GM23338 (cell line): ENCODE measurements at regions not wholly inside any gene's neighbourhood (a gene's known extent, or its start where the extent isn't known, plus 50 kb on each side); places are given as distances from the start of the nearest gene placed in this dataset.
A peak's percentile ranks its signal among the peaks of the same experiment; 100 is the strongest.

Experiments
- ATAC-seq: fragments of 200-7000 bp; cut with Tn5 transposase; 3 replicates; pipeline ENCODE4 v1.9.1; 2020
- DNase-seq: peaks from one replicate; pipeline ENCODE4 v3.0.0-alpha.2; 2015; ENCODE audit warnings: low spot score
- H2AFZ ChIP-seq: fragments of 200-600 bp; sonication (generic); 2 replicates; pipeline ENCODE4 v1.8.0; 2016; ENCODE audit warnings: antibody characterized with exemption, mild to moderate bottlenecking, moderate library complexity
- H3F3A ChIP-seq: fragments of 200-600 bp; sonication (generic); replicated peaks from 2 replicates; pipeline ENCODE4 v1.8.0; 2017; ENCODE audit warnings: antibody characterized with exemption, mixed run types, low read depth
- H3K27ac ChIP-seq: fragments of 200-600 bp; sonication (generic); 2 replicates; pipeline ENCODE4 v1.6.1; 2016; ENCODE audit warnings: low read depth
- H3K27me3 ChIP-seq: fragments of 200-600 bp; sonication (generic); 2 replicates; pipeline ENCODE4 v1.8.0; 2016; ENCODE audit warnings: mild to moderate bottlenecking, mixed run types, moderate library complexity; ENCODE audit not compliant: insufficient read depth
- H3K36me3 ChIP-seq: fragments of 200-600 bp; sonication (generic); 2 replicates; pipeline ENCODE4 v1.8.0; 2016; ENCODE audit warnings: mild to moderate bottlenecking; ENCODE audit not compliant: insufficient read depth
- H3K4me1 ChIP-seq: fragments of 200-600 bp; sonication (generic); 2 replicates; pipeline ENCODE4 v1.8.0; 2016; ENCODE audit warnings: mild to moderate bottlenecking, moderate library complexity; ENCODE audit not compliant: insufficient read depth
- H3K4me2 ChIP-seq: fragments of 200-600 bp; sonication (generic); 2 replicates; pipeline ENCODE4 v1.7.1; 2017; ENCODE audit warnings: mixed run types
- H3K4me3 ChIP-seq: fragments of 200-600 bp; sonication (generic); 2 replicates; pipeline ENCODE4 v1.6.1; 2016; ENCODE audit warnings: mixed run types
- H3K79me2 ChIP-seq: fragments of 200-600 bp; sonication (generic); replicated peaks from 2 replicates; pipeline ENCODE4 v1.8.0; 2017; ENCODE audit warnings: mild to moderate bottlenecking; ENCODE audit not compliant: insufficient read depth
- H3K9me2 ChIP-seq: fragments of 200-600 bp; sonication (generic); 2 replicates; pipeline ENCODE4 v1.8.0; 2017; ENCODE audit not compliant: insufficient read depth
- H4K20me1 ChIP-seq: fragments of 200-600 bp; sonication (generic); replicated peaks from 2 replicates; pipeline ENCODE4 v1.8.0; 2017; ENCODE audit warnings: mild to moderate bottlenecking; ENCODE audit not compliant: insufficient read depth
- H3K27ac Mint-ChIP-seq: 2 replicates; pipeline ENCODE4 v1.8.0; 2020; ENCODE audit warnings: inconsistent platforms, mild to moderate bottlenecking, moderate library complexity, mixed read lengths
- H3K27me3 Mint-ChIP-seq: 3 replicates; pipeline ENCODE4 v1.8.0; 2022; ENCODE audit warnings: low read depth, mild to moderate bottlenecking, moderate library complexity, mixed read lengths, inconsistent platforms; ENCODE audit not compliant: insufficient read depth, poor library complexity
- H3K36me3 Mint-ChIP-seq: 3 replicates; pipeline ENCODE4 v1.8.0; 2021; ENCODE audit warnings: low read depth, mild to moderate bottlenecking, inconsistent platforms, moderate library complexity, mixed read lengths
- H3K4me1 Mint-ChIP-seq: 3 replicates; pipeline ENCODE4 v1.8.0; 2020; ENCODE audit warnings: mild to moderate bottlenecking, inconsistent platforms, mixed read lengths
- H3K4me3 Mint-ChIP-seq: 3 replicates; pipeline ENCODE4 v1.8.0; 2021; ENCODE audit warnings: moderate library complexity, mild to moderate bottlenecking, inconsistent platforms, mixed read lengths
- H3K9me3 Mint-ChIP-seq: 3 replicates; pipeline ENCODE4 v1.8.0; 2020; ENCODE audit warnings: moderate library complexity, mild to moderate bottlenecking, inconsistent platforms, mixed read lengths
- CREB1 ChIP-seq: fragments of 250-450 bp; sonication (Bioruptor Pico); IDR thresholded peaks from 2 replicates; pipeline ENCODE4 v1.5.0; 2020; ENCODE audit warnings: low read depth, mild to moderate bottlenecking, moderate library complexity
- EZH2 ChIP-seq: fragments of 200-600 bp; sonication (generic); IDR thresholded peaks from one replicate; pipeline ENCODE4 v1.8.0; 2017; ENCODE audit warnings: antibody characterized with exemption, mild to moderate bottlenecking, low read depth; ENCODE audit not compliant: unreplicated experiment
- EZH2phosphoT487 ChIP-seq: fragments of 200-600 bp; sonication (generic); IDR thresholded peaks from one replicate; pipeline ENCODE4 v1.8.1; 2018; ENCODE audit warnings: antibody characterized with exemption; ENCODE audit not compliant: unreplicated experiment
- JUNB ChIP-seq: IDR thresholded peaks from one replicate; pipeline ENCODE4 v1.6.1; 2016; ENCODE audit warnings: antibody characterized with exemption; ENCODE audit not compliant: unreplicated experiment
- NANOG ChIP-seq: IDR thresholded peaks from 2 replicates; pipeline ENCODE4 v1.6.1; 2016; ENCODE audit warnings: antibody characterized with exemption, borderline replicate concordance
- POLR2AphosphoS5 ChIP-seq: IDR thresholded peaks from 2 replicates; pipeline ENCODE4 v1.6.1; 2016; ENCODE audit warnings: antibody characterized with exemption, low read depth
- STAT1 ChIP-seq: IDR thresholded peaks from one replicate; pipeline ENCODE4 v1.6.1; 2016; ENCODE audit warnings: antibody characterized with exemption; ENCODE audit not compliant: unreplicated experiment
- ZNF114 ChIP-seq: fragments of 250-450 bp; sonication (Bioruptor Pico); IDR thresholded peaks from 2 replicates; pipeline ENCODE4 v1.5.0; 2020; ENCODE audit warnings: mild to moderate bottlenecking, moderate library complexity
- ZNF331 ChIP-seq: fragments of 250-450 bp; sonication (Bioruptor Pico); IDR thresholded peaks from 2 replicates; pipeline ENCODE4 v1.5.0; 2020; ENCODE audit warnings: low read depth, mild to moderate bottlenecking, moderate library complexity
- TF ChIP-seq, protein P1 (sequence below): fragments of 250-450 bp; sonication (Bioruptor Pico); IDR thresholded peaks from 2 replicates; pipeline ENCODE4 v1.5.0; 2020; ENCODE audit warnings: mild to moderate bottlenecking, moderate library complexity
- TF ChIP-seq, protein P2 (sequence below), 2 experiments: fragments of 200-600 bp in 1 of 2; sonication (generic) in 1 of 2; conservative IDR thresholded peaks; 2 replicates each; pipeline versions ENCODE4 v1.5.1 to v1.6.1; 2016 to 2017; ENCODE audit warnings: antibody characterized with exemption in 2 of 2, low read depth in 2 of 2, mild to moderate bottlenecking in 2 of 2, moderate library complexity in 1 of 2
- TF ChIP-seq, protein P3 (sequence below): IDR thresholded peaks from 2 replicates; pipeline ENCODE4 v1.6.1; 2016; ENCODE audit warnings: antibody characterized with exemption

DNA sequence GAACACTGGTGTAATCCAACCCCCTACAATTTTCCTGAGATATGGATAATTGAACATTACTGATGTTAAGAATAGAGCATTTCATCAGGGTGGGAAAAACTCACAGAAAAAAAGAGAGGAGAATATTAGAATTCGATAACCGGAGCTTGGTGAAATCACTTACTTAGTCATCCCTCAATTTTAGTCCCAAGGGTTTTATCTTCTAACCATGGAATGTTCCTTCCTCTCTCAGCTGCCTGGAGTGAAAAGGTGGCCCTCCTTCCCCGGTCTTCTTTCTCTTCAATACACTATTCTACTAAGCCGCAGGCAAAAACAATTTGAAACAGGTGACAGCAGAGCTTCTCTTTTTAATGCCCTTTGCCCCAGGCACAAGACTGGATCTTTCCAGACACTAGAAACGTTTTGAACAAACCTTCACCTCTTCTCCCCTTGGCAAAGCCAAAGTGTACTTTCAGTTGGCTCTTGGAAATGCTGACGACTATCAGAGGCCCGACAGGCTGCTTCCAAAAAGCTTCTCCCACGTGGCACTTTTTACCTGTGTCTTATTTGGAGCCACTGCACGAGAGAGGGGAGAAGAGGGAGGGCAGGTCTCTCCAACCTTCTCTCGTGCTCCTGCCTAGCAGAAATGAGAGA, 543.9 kb downstream of the TLE1 start:
- no peaks in the 10 kb centered on the region for H3F3A ChIP-seq
- DNase-seq (no peak), ATAC-seq (no peak)
- H4K20me1 ChIP-seq: no peaks in the 10 kb centered on the region
- no peak overlapping the region for H3K4me2 ChIP-seq
- TF ChIP-seq, protein P1, sequence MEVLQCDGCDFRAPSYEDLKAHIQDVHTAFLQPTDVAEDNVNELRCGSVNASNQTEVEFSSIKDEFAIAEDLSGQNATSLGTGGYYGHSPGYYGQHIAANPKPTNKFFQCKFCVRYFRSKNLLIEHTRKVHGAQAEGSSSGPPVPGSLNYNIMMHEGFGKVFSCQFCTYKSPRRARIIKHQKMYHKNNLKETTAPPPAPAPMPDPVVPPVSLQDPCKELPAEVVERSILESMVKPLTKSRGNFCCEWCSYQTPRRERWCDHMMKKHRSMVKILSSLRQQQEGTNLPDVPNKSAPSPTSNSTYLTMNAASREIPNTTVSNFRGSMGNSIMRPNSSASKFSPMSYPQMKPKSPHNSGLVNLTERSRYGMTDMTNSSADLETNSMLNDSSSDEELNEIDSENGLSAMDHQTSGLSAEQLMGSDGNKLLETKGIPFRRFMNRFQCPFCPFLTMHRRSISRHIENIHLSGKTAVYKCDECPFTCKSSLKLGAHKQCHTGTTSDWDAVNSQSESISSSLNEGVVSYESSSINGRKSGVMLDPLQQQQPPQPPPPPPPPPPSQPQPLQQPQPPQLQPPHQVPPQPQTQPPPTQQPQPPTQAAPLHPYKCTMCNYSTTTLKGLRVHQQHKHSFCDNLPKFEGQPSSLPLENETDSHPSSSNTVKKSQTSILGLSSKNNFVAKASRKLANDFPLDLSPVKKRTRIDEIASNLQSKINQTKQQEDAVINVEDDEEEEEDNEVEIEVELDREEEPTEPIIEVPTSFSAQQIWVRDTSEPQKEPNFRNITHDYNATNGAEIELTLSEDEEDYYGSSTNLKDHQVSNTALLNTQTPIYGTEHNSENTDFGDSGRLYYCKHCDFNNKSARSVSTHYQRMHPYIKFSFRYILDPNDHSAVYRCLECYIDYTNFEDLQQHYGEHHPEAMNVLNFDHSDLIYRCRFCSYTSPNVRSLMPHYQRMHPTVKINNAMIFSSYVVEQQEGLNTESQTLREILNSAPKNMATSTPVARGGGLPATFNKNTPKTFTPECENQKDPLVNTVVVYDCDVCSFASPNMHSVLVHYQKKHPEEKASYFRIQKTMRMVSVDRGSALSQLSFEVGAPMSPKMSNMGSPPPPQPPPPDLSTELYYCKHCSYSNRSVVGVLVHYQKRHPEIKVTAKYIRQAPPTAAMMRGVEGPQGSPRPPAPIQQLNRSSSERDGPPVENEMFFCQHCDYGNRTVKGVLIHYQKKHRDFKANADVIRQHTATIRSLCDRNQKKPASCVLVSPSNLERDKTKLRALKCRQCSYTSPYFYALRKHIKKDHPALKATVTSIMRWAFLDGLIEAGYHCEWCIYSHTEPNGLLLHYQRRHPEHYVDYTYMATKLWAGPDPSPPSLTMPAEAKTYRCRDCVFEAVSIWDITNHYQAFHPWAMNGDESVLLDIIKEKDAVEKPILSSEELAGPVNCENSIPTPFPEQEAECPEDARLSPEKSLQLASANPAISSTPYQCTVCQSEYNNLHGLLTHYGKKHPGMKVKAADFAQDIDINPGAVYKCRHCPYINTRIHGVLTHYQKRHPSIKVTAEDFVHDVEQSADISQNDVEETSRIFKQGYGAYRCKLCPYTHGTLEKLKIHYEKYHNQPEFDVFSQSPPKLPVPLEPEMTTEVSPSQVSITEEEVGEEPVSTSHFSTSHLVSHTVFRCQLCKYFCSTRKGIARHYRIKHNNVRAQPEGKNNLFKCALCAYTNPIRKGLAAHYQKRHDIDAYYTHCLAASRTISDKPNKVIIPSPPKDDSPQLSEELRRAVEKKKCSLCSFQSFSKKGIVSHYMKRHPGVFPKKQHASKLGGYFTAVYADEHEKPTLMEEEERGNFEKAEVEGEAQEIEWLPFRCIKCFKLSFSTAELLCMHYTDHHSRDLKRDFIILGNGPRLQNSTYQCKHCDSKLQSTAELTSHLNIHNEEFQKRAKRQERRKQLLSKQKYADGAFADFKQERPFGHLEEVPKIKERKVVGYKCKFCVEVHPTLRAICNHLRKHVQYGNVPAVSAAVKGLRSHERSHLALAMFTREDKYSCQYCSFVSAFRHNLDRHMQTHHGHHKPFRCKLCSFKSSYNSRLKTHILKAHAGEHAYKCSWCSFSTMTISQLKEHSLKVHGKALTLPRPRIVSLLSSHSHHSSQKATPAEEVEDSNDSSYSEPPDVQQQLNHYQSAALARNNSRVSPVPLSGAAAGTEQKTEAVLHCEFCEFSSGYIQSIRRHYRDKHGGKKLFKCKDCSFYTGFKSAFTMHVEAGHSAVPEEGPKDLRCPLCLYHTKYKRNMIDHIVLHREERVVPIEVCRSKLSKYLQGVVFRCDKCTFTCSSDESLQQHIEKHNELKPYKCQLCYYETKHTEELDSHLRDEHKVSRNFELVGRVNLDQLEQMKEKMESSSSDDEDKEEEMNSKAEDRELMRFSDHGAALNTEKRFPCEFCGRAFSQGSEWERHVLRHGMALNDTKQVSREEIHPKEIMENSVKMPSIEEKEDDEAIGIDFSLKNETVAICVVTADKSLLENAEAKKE: no peak
- TF ChIP-seq, protein P2, sequence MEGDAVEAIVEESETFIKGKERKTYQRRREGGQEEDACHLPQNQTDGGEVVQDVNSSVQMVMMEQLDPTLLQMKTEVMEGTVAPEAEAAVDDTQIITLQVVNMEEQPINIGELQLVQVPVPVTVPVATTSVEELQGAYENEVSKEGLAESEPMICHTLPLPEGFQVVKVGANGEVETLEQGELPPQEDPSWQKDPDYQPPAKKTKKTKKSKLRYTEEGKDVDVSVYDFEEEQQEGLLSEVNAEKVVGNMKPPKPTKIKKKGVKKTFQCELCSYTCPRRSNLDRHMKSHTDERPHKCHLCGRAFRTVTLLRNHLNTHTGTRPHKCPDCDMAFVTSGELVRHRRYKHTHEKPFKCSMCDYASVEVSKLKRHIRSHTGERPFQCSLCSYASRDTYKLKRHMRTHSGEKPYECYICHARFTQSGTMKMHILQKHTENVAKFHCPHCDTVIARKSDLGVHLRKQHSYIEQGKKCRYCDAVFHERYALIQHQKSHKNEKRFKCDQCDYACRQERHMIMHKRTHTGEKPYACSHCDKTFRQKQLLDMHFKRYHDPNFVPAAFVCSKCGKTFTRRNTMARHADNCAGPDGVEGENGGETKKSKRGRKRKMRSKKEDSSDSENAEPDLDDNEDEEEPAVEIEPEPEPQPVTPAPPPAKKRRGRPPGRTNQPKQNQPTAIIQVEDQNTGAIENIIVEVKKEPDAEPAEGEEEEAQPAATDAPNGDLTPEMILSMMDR (conservative IDR thresholded peaks at IDR 0.05; ENCODE audit: low read depth in 2 of 2): no peak
- TF ChIP-seq STAT1 (no peak), EZH2 (no peak), JUNB (no peak), ZNF114 (CRISPR knock-in tag) (no peak), CREB1 (CRISPR knock-in tag) (no peak), ZNF331 (no peak), EZH2phosphoT487 (no peak), POLR2AphosphoS5 (no peak), NANOG (no peak)
- TF ChIP-seq, protein P3, sequence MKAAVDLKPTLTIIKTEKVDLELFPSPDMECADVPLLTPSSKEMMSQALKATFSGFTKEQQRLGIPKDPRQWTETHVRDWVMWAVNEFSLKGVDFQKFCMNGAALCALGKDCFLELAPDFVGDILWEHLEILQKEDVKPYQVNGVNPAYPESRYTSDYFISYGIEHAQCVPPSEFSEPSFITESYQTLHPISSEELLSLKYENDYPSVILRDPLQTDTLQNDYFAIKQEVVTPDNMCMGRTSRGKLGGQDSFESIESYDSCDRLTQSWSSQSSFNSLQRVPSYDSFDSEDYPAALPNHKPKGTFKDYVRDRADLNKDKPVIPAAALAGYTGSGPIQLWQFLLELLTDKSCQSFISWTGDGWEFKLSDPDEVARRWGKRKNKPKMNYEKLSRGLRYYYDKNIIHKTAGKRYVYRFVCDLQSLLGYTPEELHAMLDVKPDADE: no peak
- Mint-ChIP-seq H3K4me3 (no peak overlapping the region), H3K9me3 (peaks cover 15% of the 10 kb centered on the region), H3K4me1 (peaks cover 1% of the 10 kb centered on the region; the same call in 2 of the 3 replicates), H3K36me3 (peaks cover 4% of the 10 kb centered on the region; the same call in 2 of the 3 replicates), H3K27ac (no peak overlapping the region), H3K27me3 (no peaks in the 10 kb centered on the region)
- H3K27me3 ChIP-seq: no peaks in the 10 kb centered on the region
- H3K4me3 ChIP-seq: no peak overlapping the region
- no peaks in the 10 kb centered on the region for H3K4me1 ChIP-seq
- H3K9me2 ChIP-seq: peaks cover 12% of the 10 kb centered on the region; the same call in 1 of the 2 replicates
- no peaks in the 10 kb centered on the region for H3K36me3 ChIP-seq
- no peaks in the 10 kb centered on the region for H3K79me2 ChIP-seq
- H2AFZ ChIP-seq: peak overlapping the region; percentile 52
- no peak overlapping the region for H3K27ac ChIP-seq
